ENCODE measurements at regions not wholly inside any gene's neighbourhood (a gene's known extent, or its start where the extent isn't known, plus 50 kb on each side); places are given as distances from the start of the nearest gene placed in this dataset.

GRCh38 chr15:31440754-31441311 lies 114.2 kb downstream of the KLF13 start:
- WGBS = 2% methylated on average over 56 of the region's 56 CpGs
- ATAC-seq (peak; percentile 82 to 85), DNase-seq (peak; percentile 57 to 91 (median 90))
- intact Hi-C loops (cut with DNase I) = loop anchor here in 1 of 4 donors (5.0 kb wide), 1 partner anchor 46 kb away; no protein-coding TSS in a partner anchor
- no peaks in the 10 kb centered on the region for H3K27me3 ChIP-seq (ENCODE audit: control insufficient read depth, insufficient read depth)
- H3K4me1 ChIP-seq (ENCODE audit: control insufficient read depth, insufficient read depth, low read length) = no peaks in the 10 kb centered on the region
- H3K4me3 ChIP-seq (ENCODE audit: low read length) = peak overlapping the region; percentile 67
- H3K9me3 ChIP-seq (ENCODE audit: control insufficient read depth, low read length) = no peaks in the 10 kb centered on the region
- H3K27ac ChIP-seq (ENCODE audit: low read length) = peak overlapping the region; percentile 46

GRCh38 chr15:31442226-31442625 lies 115.6 kb downstream of the KLF13 start:
- Histone ChIP-seq H3K27me3 (ENCODE audit: control insufficient read depth, insufficient read depth) (no peaks in the 10 kb centered on the region), H3K9me3 (ENCODE audit: control insufficient read depth, low read length) (no peaks in the 10 kb centered on the region), H3K4me1 (ENCODE audit: control insufficient read depth, insufficient read depth, low read length) (no peaks in the 10 kb centered on the region), H3K4me3 (ENCODE audit: low read length) (no peak overlapping the region), H3K27ac (ENCODE audit: low read length) (no peak overlapping the region)
- intact Hi-C loops (cut with DNase I) = loop anchor here in 1 of 4 donors (5.0 kb wide), 1 partner anchor 45 kb away; no protein-coding TSS in a partner anchor
- DNase-seq (no peak), ATAC-seq (no peak)
- 84% methylated on average over 9 of the region's 9 CpGs for WGBS

- no peaks in the 10 kb centered on the region for H3K27me3 ChIP-seq (ENCODE audit: control insufficient read depth, insufficient read depth)
- H3K27ac ChIP-seq (ENCODE audit: low read length) = no peak overlapping the region
- 58% methylated on average over 4 of the region's 4 CpGs for WGBS
- DNase-seq (peak in 1 of 3 donors; percentile 81), ATAC-seq (peak; percentile 60 to 64)
- no peaks in the 10 kb centered on the region for H3K4me1 ChIP-seq (ENCODE audit: control insufficient read depth, insufficient read depth, low read length)
- intact Hi-C loops (cut with DNase I) = loop anchor here in 1 of 4 donors (5.0 kb wide), 1 partner anchor 45 kb away; no protein-coding TSS in a partner anchor
- H3K4me3 ChIP-seq (ENCODE audit: low read length) = no peak overlapping the region
- H3K9me3 ChIP-seq (ENCODE audit: control insufficient read depth, low read length) = no peaks in the 10 kb centered on the region
Observed at GRCh38 chr15:31442699-31443111, 116.1 kb downstream of the KLF13 start.

- WGBS = 90% methylated on average over 3 of the region's 3 CpGs
- Histone ChIP-seq H3K4me1 (ENCODE audit: control insufficient read depth, insufficient read depth, low read length) (no peaks in the 10 kb centered on the region), H3K4me3 (ENCODE audit: low read length) (no peak overlapping the region), H3K27ac (ENCODE audit: low read length) (no peak overlapping the region), H3K9me3 (ENCODE audit: control insufficient read depth, low read length) (no peaks in the 10 kb centered on the region), H3K27me3 (ENCODE audit: control insufficient read depth, insufficient read depth) (no peaks in the 10 kb centered on the region)
- DNase-seq = no peak
- no peak for ATAC-seq
- intact Hi-C loops (cut with DNase I) = loop anchor here in 1 of 4 donors (5.0 kb wide), 1 partner anchor 42 kb away; no protein-coding TSS in a partner anchor
Observed at GRCh38 chr15:31444844-31445243, 118.2 kb downstream of the KLF13 start.

GRCh38 chr15:31446546-31446945 lies 119.9 kb downstream of the KLF13 start:
- ATAC-seq (no peak), DNase-seq (no peak)
- intact Hi-C loops (cut with DNase I) = no loop called here
- no peak overlapping the region for H3K27ac ChIP-seq (ENCODE audit: low read length)
- no peaks in the 10 kb centered on the region for H3K27me3 ChIP-seq (ENCODE audit: control insufficient read depth, insufficient read depth)
- WGBS = 95% methylated on average over 7 of the region's 7 CpGs
- no peaks in the 10 kb centered on the region for H3K4me1 ChIP-seq (ENCODE audit: control insufficient read depth, insufficient read depth, low read length)
- no peak overlapping the region for H3K4me3 ChIP-seq (ENCODE audit: low read length)
- H3K9me3 ChIP-seq (ENCODE audit: control insufficient read depth, low read length) = no peaks in the 10 kb centered on the region

- Histone ChIP-seq H3K4me3 (ENCODE audit: low read length) (no peak overlapping the region), H3K27ac (ENCODE audit: low read length) (no peak overlapping the region), H3K27me3 (ENCODE audit: control insufficient read depth, insufficient read depth) (no peaks in the 10 kb centered on the region), H3K4me1 (ENCODE audit: control insufficient read depth, insufficient read depth, low read length) (no peaks in the 10 kb centered on the region), H3K9me3 (ENCODE audit: control insufficient read depth, low read length) (no peaks in the 10 kb centered on the region)
- ATAC-seq (no peak), DNase-seq (no peak)
- intact Hi-C loops (cut with DNase I) = no loop called here
- 68% methylated on average over 8 of the region's 8 CpGs for WGBS
Observed at GRCh38 chr15:31447931-31448634, 121.4 kb downstream of the KLF13 start.

GRCh38 chr15:31448635-31448979 lies 122.0 kb downstream of the KLF13 start:
- DNase-seq = no peak
- Histone ChIP-seq H3K4me3 (ENCODE audit: low read length) (no peak overlapping the region), H3K9me3 (ENCODE audit: control insufficient read depth, low read length) (no peaks in the 10 kb centered on the region), H3K27me3 (ENCODE audit: control insufficient read depth, insufficient read depth) (no peaks in the 10 kb centered on the region), H3K27ac (ENCODE audit: low read length) (no peak overlapping the region), H3K4me1 (ENCODE audit: control insufficient read depth, insufficient read depth, low read length) (no peaks in the 10 kb centered on the region)
- intact Hi-C loops (cut with DNase I) = no loop called here
- 39% methylated on average over 5 of the region's 5 CpGs for WGBS
- ATAC-seq = no peak

- Histone ChIP-seq H3K4me3 (ENCODE audit: low read length) (no peak overlapping the region), H3K27ac (ENCODE audit: low read length) (no peak overlapping the region), H3K4me1 (ENCODE audit: control insufficient read depth, insufficient read depth, low read length) (peaks cover 2% of the 10 kb centered on the region), H3K9me3 (ENCODE audit: control insufficient read depth, low read length) (no peaks in the 10 kb centered on the region), H3K27me3 (ENCODE audit: control insufficient read depth, insufficient read depth) (no peaks in the 10 kb centered on the region)
- 89% methylated on average over 36 of the region's 36 CpGs for WGBS
- ATAC-seq (no peak), DNase-seq (peak in 1 of 3 donors; percentile 79)
- intact Hi-C loops (cut with DNase I) = no loop called here
Observed at GRCh38 chr15:31452595-31453557, 126.2 kb downstream of the KLF13 start.

GRCh38 chr15:31453558-31454318 lies 127.1 kb downstream of the KLF13 start:
- Histone ChIP-seq H3K27ac (ENCODE audit: low read length) (no peak overlapping the region), H3K4me3 (ENCODE audit: low read length) (no peak overlapping the region), H3K27me3 (ENCODE audit: control insufficient read depth, insufficient read depth) (no peaks in the 10 kb centered on the region), H3K4me1 (ENCODE audit: control insufficient read depth, insufficient read depth, low read length) (peaks cover 2% of the 10 kb centered on the region), H3K9me3 (ENCODE audit: control insufficient read depth, low read length) (no peaks in the 10 kb centered on the region)
- WGBS = 96% methylated on average over 29 of the region's 29 CpGs
- ATAC-seq (no peak), DNase-seq (no peak)
- intact Hi-C loops (cut with DNase I) = no loop called here

- WGBS = 96% methylated on average over 1 of the region's 1 CpG
- no peaks in the 10 kb centered on the region for H3K9me3 ChIP-seq (ENCODE audit: control insufficient read depth, low read length)
- DNase-seq (no peak), ATAC-seq (no peak)
- intact Hi-C loops (cut with DNase I) = no loop called here
- peaks cover 2% of the 10 kb centered on the region for H3K4me1 ChIP-seq (ENCODE audit: control insufficient read depth, insufficient read depth, low read length)
- no peak overlapping the region for H3K4me3 ChIP-seq (ENCODE audit: low read length)
- H3K27me3 ChIP-seq (ENCODE audit: control insufficient read depth, insufficient read depth) = no peaks in the 10 kb centered on the region
- H3K27ac ChIP-seq (ENCODE audit: low read length) = no peak overlapping the region
Observed at GRCh38 chr15:31455499-31455898, 128.9 kb downstream of the KLF13 start.

Measured in right cardiac atrium (tissue), 5 donors.